ENCODE measurements at regions not wholly inside any gene's neighbourhood (a gene's known extent, or its start where the extent isn't known, plus 50 kb on each side); places are given as distances from the start of the nearest gene placed in this dataset.

DNA sequence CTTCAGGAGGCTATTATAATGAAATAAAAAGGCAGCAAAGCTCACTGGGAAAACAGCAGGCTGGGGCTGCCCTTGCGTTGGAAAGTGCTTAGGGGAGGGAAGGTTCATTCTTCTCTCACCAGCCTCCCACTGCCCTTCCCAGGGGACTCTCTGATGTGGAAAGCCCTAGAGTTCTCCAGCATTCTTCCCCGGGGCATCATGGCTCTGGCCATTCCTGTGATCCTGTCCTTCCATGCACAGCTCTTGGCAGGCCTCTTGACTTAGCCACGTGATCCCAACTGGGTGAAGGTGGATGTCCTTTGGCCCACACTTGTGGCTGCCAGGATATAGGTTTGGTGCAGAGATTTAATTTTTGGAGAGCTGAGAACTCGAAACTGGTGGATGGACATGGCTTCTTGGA lies 58.0 kb upstream of the ZNF831 start (continued):
- TF ChIP-seq, protein P1, sequence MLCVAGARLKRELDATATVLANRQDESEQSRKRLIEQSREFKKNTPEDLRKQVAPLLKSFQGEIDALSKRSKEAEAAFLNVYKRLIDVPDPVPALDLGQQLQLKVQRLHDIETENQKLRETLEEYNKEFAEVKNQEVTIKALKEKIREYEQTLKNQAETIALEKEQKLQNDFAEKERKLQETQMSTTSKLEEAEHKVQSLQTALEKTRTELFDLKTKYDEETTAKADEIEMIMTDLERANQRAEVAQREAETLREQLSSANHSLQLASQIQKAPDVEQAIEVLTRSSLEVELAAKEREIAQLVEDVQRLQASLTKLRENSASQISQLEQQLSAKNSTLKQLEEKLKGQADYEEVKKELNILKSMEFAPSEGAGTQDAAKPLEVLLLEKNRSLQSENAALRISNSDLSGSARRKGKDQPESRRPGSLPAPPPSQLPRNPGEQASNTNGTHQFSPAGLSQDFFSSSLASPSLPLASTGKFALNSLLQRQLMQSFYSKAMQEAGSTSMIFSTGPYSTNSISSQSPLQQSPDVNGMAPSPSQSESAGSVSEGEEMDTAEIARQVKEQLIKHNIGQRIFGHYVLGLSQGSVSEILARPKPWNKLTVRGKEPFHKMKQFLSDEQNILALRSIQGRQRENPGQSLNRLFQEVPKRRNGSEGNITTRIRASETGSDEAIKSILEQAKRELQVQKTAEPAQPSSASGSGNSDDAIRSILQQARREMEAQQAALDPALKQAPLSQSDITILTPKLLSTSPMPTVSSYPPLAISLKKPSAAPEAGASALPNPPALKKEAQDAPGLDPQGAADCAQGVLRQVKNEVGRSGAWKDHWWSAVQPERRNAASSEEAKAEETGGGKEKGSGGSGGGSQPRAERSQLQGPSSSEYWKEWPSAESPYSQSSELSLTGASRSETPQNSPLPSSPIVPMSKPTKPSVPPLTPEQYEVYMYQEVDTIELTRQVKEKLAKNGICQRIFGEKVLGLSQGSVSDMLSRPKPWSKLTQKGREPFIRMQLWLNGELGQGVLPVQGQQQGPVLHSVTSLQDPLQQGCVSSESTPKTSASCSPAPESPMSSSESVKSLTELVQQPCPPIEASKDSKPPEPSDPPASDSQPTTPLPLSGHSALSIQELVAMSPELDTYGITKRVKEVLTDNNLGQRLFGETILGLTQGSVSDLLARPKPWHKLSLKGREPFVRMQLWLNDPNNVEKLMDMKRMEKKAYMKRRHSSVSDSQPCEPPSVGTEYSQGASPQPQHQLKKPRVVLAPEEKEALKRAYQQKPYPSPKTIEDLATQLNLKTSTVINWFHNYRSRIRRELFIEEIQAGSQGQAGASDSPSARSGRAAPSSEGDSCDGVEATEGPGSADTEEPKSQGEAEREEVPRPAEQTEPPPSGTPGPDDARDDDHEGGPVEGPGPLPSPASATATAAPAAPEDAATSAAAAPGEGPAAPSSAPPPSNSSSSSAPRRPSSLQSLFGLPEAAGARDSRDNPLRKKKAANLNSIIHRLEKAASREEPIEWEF (IDR thresholded peaks at IDR 0.05; ENCODE audit: insufficient replicate concordance, low read depth, low read length): no peak
- TF ChIP-seq NFYA (IDR thresholded peaks at IDR 0.05; ENCODE audit: borderline replicate concordance, low read depth, low read length): no peak
- TF ChIP-seq SREBF2 (IDR thresholded peaks at IDR 0.05; ENCODE audit: low read length): no peak
- TF ChIP-seq, protein P2, sequence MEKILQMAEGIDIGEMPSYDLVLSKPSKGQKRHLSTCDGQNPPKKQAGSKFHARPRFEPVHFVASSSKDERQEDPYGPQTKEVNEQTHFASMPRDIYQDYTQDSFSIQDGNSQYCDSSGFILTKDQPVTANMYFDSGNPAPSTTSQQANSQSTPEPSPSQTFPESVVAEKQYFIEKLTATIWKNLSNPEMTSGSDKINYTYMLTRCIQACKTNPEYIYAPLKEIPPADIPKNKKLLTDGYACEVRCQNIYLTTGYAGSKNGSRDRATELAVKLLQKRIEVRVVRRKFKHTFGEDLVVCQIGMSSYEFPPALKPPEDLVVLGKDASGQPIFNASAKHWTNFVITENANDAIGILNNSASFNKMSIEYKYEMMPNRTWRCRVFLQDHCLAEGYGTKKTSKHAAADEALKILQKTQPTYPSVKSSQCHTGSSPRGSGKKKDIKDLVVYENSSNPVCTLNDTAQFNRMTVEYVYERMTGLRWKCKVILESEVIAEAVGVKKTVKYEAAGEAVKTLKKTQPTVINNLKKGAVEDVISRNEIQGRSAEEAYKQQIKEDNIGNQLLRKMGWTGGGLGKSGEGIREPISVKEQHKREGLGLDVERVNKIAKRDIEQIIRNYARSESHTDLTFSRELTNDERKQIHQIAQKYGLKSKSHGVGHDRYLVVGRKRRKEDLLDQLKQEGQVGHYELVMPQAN (conservative IDR thresholded peaks at IDR 0.05): no peak
- TF ChIP-seq MEF2A (IDR thresholded peaks at IDR 0.05; ENCODE audit: insufficient read depth, low read depth, low read length): no peak

DNA sequence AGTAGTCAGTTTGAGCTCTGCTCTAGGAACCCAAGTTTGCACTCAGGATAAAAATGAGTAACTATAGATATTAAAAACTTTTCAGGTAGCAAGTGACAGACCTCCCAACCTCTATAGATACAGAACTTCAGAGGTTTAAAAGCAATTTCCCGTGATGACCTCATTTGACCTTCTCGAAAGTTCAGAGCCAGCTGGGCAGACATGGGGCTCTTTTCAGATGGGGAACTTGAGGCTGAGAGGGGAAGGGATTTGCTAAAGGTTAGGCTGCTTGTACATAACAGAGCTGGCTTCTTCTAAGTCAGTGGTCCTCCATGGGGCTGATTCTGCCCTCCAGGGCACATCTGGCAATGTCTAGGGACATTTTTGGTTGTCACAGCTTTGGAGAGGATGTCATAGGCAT lies 58.8 kb upstream of the ZNF831 start:
- H3K4me1 ChIP-seq (ENCODE audit: control insufficient read depth, insufficient read depth, low read length): no peaks in the 10 kb centered on the region
- ChIA-PET RAD21 (ENCODE audit: unreplicated experiment) (no interaction called here), POLR2A (no interaction called here), SMC1A (ENCODE audit: uncharacterized antibody, unreplicated experiment) (no interaction called here), CTCF (interaction anchor here (2.8 kb wide), 1 partner anchor 17 kb away, joined by 13 read pairs; no protein-coding TSS in a partner anchor)
- in situ Hi-C loops (cut with MboI) (no loop called here), intact Hi-C loops (cut with micrococcal nuclease; ENCODE audit: unreplicated experiment) (no loop called here)
- H3K4me3 ChIP-seq: no peak overlapping the region
- no peak overlapping the region for H3K4me2 ChIP-seq (ENCODE audit: control insufficient read depth, insufficient read depth)
- H3K36me3 ChIP-seq (ENCODE audit: control insufficient read depth in 2 of 2, insufficient read depth in 2 of 2, low read length in 1 of 2): no peaks in the 10 kb centered on the region
- no peaks in the 10 kb centered on the region for H3K9me3 ChIP-seq (replicated peaks; ENCODE audit: control insufficient read depth, insufficient read depth, low read length)
- no peaks in the 10 kb centered on the region for H4K20me1 ChIP-seq (ENCODE audit: control insufficient read depth, insufficient read depth)
- H3K27ac ChIP-seq (ENCODE audit: control insufficient read depth, insufficient read depth): no peak overlapping the region
- DNase-seq (ENCODE audit: low read depth, low spot score): no peak
- no peaks in the 10 kb centered on the region for H3K79me2 ChIP-seq (ENCODE audit: control insufficient read depth, insufficient read depth, low read length)
- H2AFZ ChIP-seq (ENCODE audit: control insufficient read depth, low read depth, low read length): no peak overlapping the region
- no peak for ATAC-seq
- no peak for FAIRE-seq
- no peak overlapping the region for H3K9ac ChIP-seq (ENCODE audit: control insufficient read depth, insufficient read depth, low read length)
- 15% methylated on average over 2 of the region's 2 CpGs for WGBS (ENCODE audit: insufficient coverage, insufficient replicate concordance, low lambda C conversion rate, missing lambda C conversion rate)
- BruUV-seq (replicated peaks): no TSS peak
- peaks cover 1 to 2% of the 10 kb centered on the region in 2 experiments; a peak in 2 of 4 replicates for H3K27me3 ChIP-seq (replicated peaks in 1 of 2; ENCODE audit: control insufficient read depth in 2 of 2, insufficient read depth in 2 of 2, low read length in 1 of 2)
- TF ChIP-seq KAT2A (conservative IDR thresholded peaks at IDR 0.05; ENCODE audit: control insufficient read depth, low read depth, low read length) (no peak), CREB1 (IDR thresholded peaks at IDR 0.05; ENCODE audit: low read depth) (no peak), SP1 (IDR thresholded peaks at IDR 0.05; ENCODE audit: low read depth, low read length) (no peak), SRF (IDR thresholded peaks at IDR 0.05; ENCODE audit: low read depth in 2 of 2, low read length in 2 of 2) (no peak), SMAD1 (IDR thresholded peaks at IDR 0.05; ENCODE audit: low read depth, partially characterized antibody) (no peak), ZNF24 (IDR thresholded peaks at IDR 0.05) (no peak)
- TF ChIP-seq, protein P3, sequence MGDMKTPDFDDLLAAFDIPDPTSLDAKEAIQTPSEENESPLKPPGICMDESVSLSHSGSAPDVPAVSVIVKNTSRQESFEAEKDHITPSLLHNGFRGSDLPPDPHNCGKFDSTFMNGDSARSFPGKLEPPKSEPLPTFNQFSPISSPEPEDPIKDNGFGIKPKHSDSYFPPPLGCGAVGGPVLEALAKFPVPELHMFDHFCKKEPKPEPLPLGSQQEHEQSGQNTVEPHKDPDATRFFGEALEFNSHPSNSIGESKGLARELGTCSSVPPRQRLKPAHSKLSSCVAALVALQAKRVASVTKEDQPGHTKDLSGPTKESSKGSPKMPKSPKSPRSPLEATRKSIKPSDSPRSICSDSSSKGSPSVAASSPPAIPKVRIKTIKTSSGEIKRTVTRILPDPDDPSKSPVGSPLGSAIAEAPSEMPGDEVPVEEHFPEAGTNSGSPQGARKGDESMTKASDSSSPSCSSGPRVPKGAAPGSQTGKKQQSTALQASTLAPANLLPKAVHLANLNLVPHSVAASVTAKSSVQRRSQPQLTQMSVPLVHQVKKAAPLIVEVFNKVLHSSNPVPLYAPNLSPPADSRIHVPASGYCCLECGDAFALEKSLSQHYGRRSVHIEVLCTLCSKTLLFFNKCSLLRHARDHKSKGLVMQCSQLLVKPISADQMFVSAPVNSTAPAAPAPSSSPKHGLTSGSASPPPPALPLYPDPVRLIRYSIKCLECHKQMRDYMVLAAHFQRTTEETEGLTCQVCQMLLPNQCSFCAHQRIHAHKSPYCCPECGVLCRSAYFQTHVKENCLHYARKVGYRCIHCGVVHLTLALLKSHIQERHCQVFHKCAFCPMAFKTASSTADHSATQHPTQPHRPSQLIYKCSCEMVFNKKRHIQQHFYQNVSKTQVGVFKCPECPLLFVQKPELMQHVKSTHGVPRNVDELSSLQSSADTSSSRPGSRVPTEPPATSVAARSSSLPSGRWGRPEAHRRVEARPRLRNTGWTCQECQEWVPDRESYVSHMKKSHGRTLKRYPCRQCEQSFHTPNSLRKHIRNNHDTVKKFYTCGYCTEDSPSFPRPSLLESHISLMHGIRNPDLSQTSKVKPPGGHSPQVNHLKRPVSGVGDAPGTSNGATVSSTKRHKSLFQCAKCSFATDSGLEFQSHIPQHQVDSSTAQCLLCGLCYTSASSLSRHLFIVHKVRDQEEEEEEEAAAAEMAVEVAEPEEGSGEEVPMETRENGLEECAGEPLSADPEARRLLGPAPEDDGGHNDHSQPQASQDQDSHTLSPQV (IDR thresholded peaks at IDR 0.05): no peak

Measured in GM12878 (cell line).